Endothelial cell of umbilical vein (primary cell): ENCODE measurements at regions not wholly inside any gene's neighbourhood (a gene's known extent, or its start where the extent isn't known, plus 50 kb on each side); places are given as distances from the start of the nearest gene placed in this dataset.
A peak's percentile ranks its signal among the peaks of the same experiment; 100 is the strongest.

Source experiments
- BruUV-seq: library from RNA; stranded (reverse); fragments of 400-500 nt; replicated peaks from 2 replicates; lab custom pipeline; 2021; lab: Mats Ljungman, UMichigan
- CTCF ChIA-PET: fragments of 300-600, 350-600 bp; sonication (Branson Sonifier 250); formaldehyde crosslinking; loops from one replicate; lab custom pipeline; 2021; ENCODE audit warnings: antibody characterized with exemption, inconsistent platforms; lab: Charles Lee
- POLR2A ChIA-PET: fragments of 300-600, 350-600 bp; sonication (Branson Sonifier 250); formaldehyde crosslinking; loops from one replicate; lab custom pipeline; 2021; ENCODE audit warnings: antibody characterized with exemption, inconsistent platforms; lab: Charles Lee
- DNase-seq: peaks from one replicate; pipeline ENCODE4 v3.0.0-alpha.2; 2011; ENCODE audit warnings: low read depth, low spot score
- FAIRE-seq: peaks from 2 replicates; lab custom pipeline; 2011; peaks lifted over from hg19 to GRCh38; lab: Jason Lieb, UNC
- H2AFZ ChIP-seq: 2 replicates; pipeline ENCODE4 v1.6.0; 2012; ENCODE audit warnings: low read depth, low read length, control low read depth, inconsistent platforms
- H3K27ac ChIP-seq: 2 replicates; pipeline ENCODE4 v1.5.1; 2011; ENCODE audit warnings: low read depth, mild to moderate bottlenecking, control low read depth, low read length, moderate library complexity; ENCODE audit not compliant: insufficient read depth
- H3K27me3 ChIP-seq, 2 experiments: 2 replicates each; pipeline versions ENCODE4 v1.6.0 to v1.6.1; 2011; ENCODE audit warnings: low read length in 2 of 2, mixed read lengths in 1 of 2; ENCODE audit not compliant: control insufficient read depth in 2 of 2, insufficient read depth in 2 of 2
- H3K36me3 ChIP-seq, 2 experiments: 2 replicates in 1 of 2; 3 replicates in 1 of 2; pipeline ENCODE4 v1.5.1; 2011; ENCODE audit warnings: low read length in 2 of 2, mild to moderate bottlenecking in 1 of 2, moderate library complexity in 1 of 2; ENCODE audit not compliant: control insufficient read depth in 2 of 2, insufficient read depth in 2 of 2; ENCODE audit errors: extremely low read depth in 1 of 2
- H3K4me1 ChIP-seq: 3 replicates; pipeline ENCODE4 v1.5.1; 2011; ENCODE audit warnings: mild to moderate bottlenecking, low read length; ENCODE audit not compliant: control insufficient read depth, insufficient read depth; ENCODE audit errors: extremely low read depth
- H3K4me2 ChIP-seq: 2 replicates; pipeline ENCODE4 v1.6.1; 2011; ENCODE audit warnings: low read length, control low read depth, mixed read lengths; ENCODE audit not compliant: insufficient read depth
- H3K4me3 ChIP-seq, 3 experiments: fragments of 200-600 bp in 1 of 3; sonication (generic), shearing (Covaris generic) in 1 of 3; replicated peaks in 1 of 3; 2 replicates each; pipeline ENCODE4 v1.5.1; 2011 to 2016; ENCODE audit warnings: control low read depth in 3 of 3, low read length in 3 of 3, mild to moderate bottlenecking in 2 of 3, inconsistent platforms in 1 of 3, low read depth in 1 of 3, moderate library complexity in 1 of 3; ENCODE audit not compliant: insufficient read depth in 1 of 3
- H3K79me2 ChIP-seq: 2 replicates; pipeline ENCODE4 v1.6.0; 2012; ENCODE audit warnings: low read length, inconsistent platforms; ENCODE audit not compliant: control insufficient read depth, insufficient read depth
- H3K9ac ChIP-seq: replicated peaks from 2 replicates; pipeline ENCODE3; 2011; ENCODE audit warnings: low read length, control low read depth; ENCODE audit not compliant: insufficient read depth; ENCODE audit errors: extremely low read depth
- H3K9me1 ChIP-seq: replicated peaks from 3 replicates; pipeline ENCODE4 v1.6.0; 2011; ENCODE audit warnings: mild to moderate bottlenecking, low read length; ENCODE audit not compliant: control insufficient read depth, insufficient read depth; ENCODE audit errors: extremely low read depth
- H3K9me3 ChIP-seq: replicated peaks from 2 replicates; pipeline ENCODE4 v1.5.1; 2012; ENCODE audit warnings: low read length, inconsistent platforms; ENCODE audit not compliant: control insufficient read depth, insufficient read depth
- H4K20me1 ChIP-seq: replicated peaks from 2 replicates; pipeline ENCODE3; 2011; ENCODE audit warnings: mild to moderate bottlenecking, low read length; ENCODE audit not compliant: control insufficient read depth, insufficient read depth; ENCODE audit errors: extremely low read depth
- CTCF ChIP-seq, 2 donors: IDR thresholded peaks; 1 replicate in 1 of 2; 2 replicates in 1 of 2; pipeline ENCODE4 v1.5.1; 2011; ENCODE audit warnings: low read length in 2 of 2, mild to moderate bottlenecking in 2 of 2, moderate library complexity in 2 of 2, control low read depth in 1 of 2, inconsistent platforms in 1 of 2, low read depth in 1 of 2; ENCODE audit not compliant: insufficient read depth in 1 of 2; ENCODE audit errors: extremely low read depth in 1 of 2
- EZH2 ChIP-seq: IDR thresholded peaks from 2 replicates; pipeline ENCODE4 v1.6.1; 2012; ENCODE audit warnings: borderline replicate concordance, low read depth, mild to moderate bottlenecking, moderate library complexity, low read length, inconsistent platforms; ENCODE audit not compliant: severe bottlenecking
- MYC ChIP-seq: IDR thresholded peaks from one replicate; pipeline ENCODE4 v1.6.1; 2011; ENCODE audit warnings: mild to moderate bottlenecking, low read depth, low read length
- POLR2A ChIP-seq: IDR thresholded peaks from 2 replicates; pipeline ENCODE4 v1.6.1; 2012; ENCODE audit warnings: low read depth, mild to moderate bottlenecking, control low read depth, low read length
- POLR2AphosphoS5 ChIP-seq: IDR thresholded peaks from 2 replicates; pipeline ENCODE4 v1.6.1; 2012; ENCODE audit warnings: low read depth, mild to moderate bottlenecking, control low read depth, low read length, moderate library complexity; ENCODE audit not compliant: insufficient read depth
- dilution Hi-C: fragments of 300-500 bp; cut with MboI; formaldehyde crosslinking; loops from one replicate; pipeline ENCODE4 v1.15.0; 2019; ENCODE audit warnings: low sequenced_read_pairs; ENCODE audit not compliant: extremely low pct_ligation_motif_present
- intact Hi-C: fragments of 100-400 bp; cut with micrococcal nuclease; formaldehyde crosslinking; loops from one replicate; pipeline ENCODE4 v1.10.0; 2022

- CTCF ChIA-PET: interaction anchor here (0.6 to 6.3 kb wide), 19 partner anchors 8 to 1246 kb away, joined by 3 to 60 read pairs (median 3); partner anchors contain the start of gene BTG1
- Histone ChIP-seq H3K4me1 (peaks cover 4% of the 10 kb centered on the region), H3K9ac (no peak overlapping the region), H3K9me1 (no peaks in the 10 kb centered on the region), H3K9me3 (no peaks in the 10 kb centered on the region), H3K4me2 (peak overlapping the region; percentile 60), H3K27ac (no peak overlapping the region), H3K4me3 (no peak overlapping the region), H3K36me3 (no peaks in the 10 kb centered on the region), H3K27me3 (no peaks in the 10 kb centered on the region), H4K20me1 (no peaks in the 10 kb centered on the region), H3K79me2 (no peaks in the 10 kb centered on the region), H2AFZ (peak overlapping the region; percentile 83)
- dilution Hi-C loops (no loop called here), intact Hi-C loops (loop anchor here (1.0 to 2.0 kb wide), 2 partner anchors 38 to 1226 kb away; no protein-coding TSS in a partner anchor)
- no TSS peak for BruUV-seq
- DNase-seq (peak; percentile 62), FAIRE-seq (peak; percentile 87)
- no peak for TF ChIP-seq EZH2
- TF ChIP-seq MYC: no peak
- TF ChIP-seq CTCF (IDR thresholded peaks at IDR 0.05; ENCODE audit: extremely low read depth in 1 of 2, insufficient read depth in 1 of 2, low read depth in 1 of 2, low read length in 2 of 2): peak; percentile 34 to 38
- TF ChIP-seq POLR2AphosphoS5: no peak
- TF ChIP-seq POLR2A: no peak
- POLR2A ChIA-PET: interaction anchor here (0.6 kb wide), 1 partner anchor 33 kb away, joined by 7 read pairs; no protein-coding TSS in a partner anchor
Measured at GRCh38 chr12:92608151-92609091, 94.4 kb upstream of the PLEKHG7 start.
